ENCODE measurements at regions not wholly inside any gene's neighbourhood (a gene's known extent, or its start where the extent isn't known, plus 50 kb on each side); places are given as distances from the start of the nearest gene placed in this dataset.
"Not testable (repeated sequence)": the region's sequence is repeated elsewhere in the genome, so short reads cannot be mapped to it uniquely, and the experiment has no call there.

DNA sequence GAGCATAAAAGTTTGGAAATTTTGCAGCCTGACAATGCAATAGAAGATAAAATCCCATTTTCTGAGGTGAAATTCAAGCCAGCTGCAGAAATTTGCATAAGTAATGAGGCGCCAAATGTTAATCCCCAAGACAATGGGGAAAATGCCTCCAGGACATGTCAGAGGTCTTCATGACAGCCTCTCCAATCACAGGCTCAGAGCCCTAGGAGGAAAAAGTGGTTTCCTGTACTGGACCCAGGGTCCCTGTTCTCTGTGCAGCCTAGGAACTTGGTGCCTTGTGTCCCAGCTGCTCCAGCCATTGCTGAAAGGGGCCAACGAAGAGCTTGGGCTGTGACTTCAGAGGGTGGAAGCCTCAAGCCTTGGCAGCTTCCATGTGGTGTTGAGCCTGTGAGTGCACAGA lies 1218.1 kb downstream of the GALC start:
- Histone ChIP-seq H3K27me3 (replicated peaks) (no peaks in the 10 kb centered on the region), H3K36me3 (replicated peaks) (no peaks in the 10 kb centered on the region), H3K27ac (no peak overlapping the region), H3K4me3 (ENCODE audit: low read depth, low read length) (no peak overlapping the region)
- TF ChIP-seq, protein P1, sequence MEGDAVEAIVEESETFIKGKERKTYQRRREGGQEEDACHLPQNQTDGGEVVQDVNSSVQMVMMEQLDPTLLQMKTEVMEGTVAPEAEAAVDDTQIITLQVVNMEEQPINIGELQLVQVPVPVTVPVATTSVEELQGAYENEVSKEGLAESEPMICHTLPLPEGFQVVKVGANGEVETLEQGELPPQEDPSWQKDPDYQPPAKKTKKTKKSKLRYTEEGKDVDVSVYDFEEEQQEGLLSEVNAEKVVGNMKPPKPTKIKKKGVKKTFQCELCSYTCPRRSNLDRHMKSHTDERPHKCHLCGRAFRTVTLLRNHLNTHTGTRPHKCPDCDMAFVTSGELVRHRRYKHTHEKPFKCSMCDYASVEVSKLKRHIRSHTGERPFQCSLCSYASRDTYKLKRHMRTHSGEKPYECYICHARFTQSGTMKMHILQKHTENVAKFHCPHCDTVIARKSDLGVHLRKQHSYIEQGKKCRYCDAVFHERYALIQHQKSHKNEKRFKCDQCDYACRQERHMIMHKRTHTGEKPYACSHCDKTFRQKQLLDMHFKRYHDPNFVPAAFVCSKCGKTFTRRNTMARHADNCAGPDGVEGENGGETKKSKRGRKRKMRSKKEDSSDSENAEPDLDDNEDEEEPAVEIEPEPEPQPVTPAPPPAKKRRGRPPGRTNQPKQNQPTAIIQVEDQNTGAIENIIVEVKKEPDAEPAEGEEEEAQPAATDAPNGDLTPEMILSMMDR (IDR thresholded peaks at IDR 0.05; ENCODE audit: low read depth, low read length, missing control alignments) = no peak
- DNase-seq = no peak
- in situ Hi-C loops (cut with HindIII; ENCODE audit: low pct_ligation_motif_present, low sequenced_read_pairs) = no loop called here

DNA sequence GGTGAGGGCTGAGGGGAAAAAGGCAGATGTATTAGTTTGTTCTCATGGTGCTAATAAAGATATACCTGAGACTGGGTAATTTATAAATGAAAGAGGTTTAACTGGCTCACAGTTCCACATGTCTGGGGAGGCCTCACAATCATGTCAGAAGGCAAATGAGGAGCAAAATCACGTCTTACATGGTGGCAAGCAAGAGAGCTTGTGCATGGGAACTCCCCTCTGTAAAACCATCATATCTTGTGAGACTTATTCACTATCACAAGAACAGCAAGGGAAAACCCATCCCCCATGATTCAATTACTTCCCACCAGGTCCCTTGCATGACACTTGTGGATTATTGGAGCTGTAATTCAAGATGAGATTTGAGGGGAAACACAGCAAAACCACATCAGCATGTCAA lies 1220.9 kb downstream of the GALC start:
- Histone ChIP-seq H3K27ac (no peak overlapping the region), H3K4me3 (ENCODE audit: low read depth, low read length) (no peak overlapping the region), H3K27me3 (replicated peaks) (no peaks in the 10 kb centered on the region), H3K36me3 (replicated peaks) (no peaks in the 10 kb centered on the region)
- in situ Hi-C loops (cut with HindIII; ENCODE audit: low pct_ligation_motif_present, low sequenced_read_pairs) = no loop called here
- TF ChIP-seq, protein P1 (IDR thresholded peaks at IDR 0.05; ENCODE audit: low read depth, low read length, missing control alignments) = no peak
- DNase-seq = no peak

DNA sequence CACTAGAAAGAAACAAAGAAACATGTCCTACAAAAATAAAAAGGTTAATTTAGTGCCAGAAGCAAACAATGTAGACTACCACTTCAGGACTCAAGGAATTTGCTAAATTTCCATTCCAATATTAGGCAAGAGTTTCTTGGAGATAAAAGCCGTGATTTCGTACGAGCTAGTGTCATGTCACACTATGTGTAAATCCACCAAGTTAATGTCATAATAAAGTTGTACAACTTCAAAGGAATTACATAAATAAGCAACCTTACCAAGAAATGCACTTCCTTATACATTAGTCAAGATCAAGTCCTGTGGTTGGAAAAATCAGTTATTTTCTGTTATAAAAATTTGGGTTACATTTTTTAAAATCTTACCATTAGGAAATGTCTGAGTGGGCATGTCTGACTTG lies 1222.8 kb downstream of the GALC start:
- H3K27me3 ChIP-seq (replicated peaks) = no peaks in the 10 kb centered on the region
- no peaks in the 10 kb centered on the region for H3K36me3 ChIP-seq (replicated peaks)
- no peak overlapping the region for H3K4me3 ChIP-seq (ENCODE audit: low read depth, low read length)
- TF ChIP-seq, protein P1 (IDR thresholded peaks at IDR 0.05; ENCODE audit: low read depth, low read length, missing control alignments) = no peak
- no peak overlapping the region for H3K27ac ChIP-seq
- in situ Hi-C loops (cut with HindIII; ENCODE audit: low pct_ligation_motif_present, low sequenced_read_pairs) = no loop called here
- no peak for DNase-seq

DNA sequence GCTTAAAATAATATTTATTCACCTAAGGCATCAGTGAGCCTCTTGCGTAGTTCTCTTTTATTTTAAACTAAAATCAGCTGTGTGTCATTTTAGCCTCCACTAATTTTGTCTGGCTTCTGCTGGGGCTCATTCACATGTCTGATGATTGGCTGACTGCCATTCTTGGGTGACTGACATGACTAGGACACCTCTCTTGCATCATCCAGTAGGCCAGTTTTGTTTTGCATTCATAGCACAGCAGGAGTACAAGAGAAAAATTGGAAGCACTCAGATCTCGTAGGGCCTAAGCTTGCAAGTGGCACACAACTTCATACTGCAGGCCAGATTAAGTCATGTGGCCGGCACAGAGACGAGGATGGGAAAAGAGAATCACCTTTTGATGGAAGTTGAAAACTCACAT lies 1226.5 kb downstream of the GALC start:
- no peaks in the 10 kb centered on the region for H3K36me3 ChIP-seq (replicated peaks)
- H3K27ac ChIP-seq = no peak overlapping the region
- in situ Hi-C loops (cut with HindIII; ENCODE audit: low pct_ligation_motif_present, low sequenced_read_pairs) = no loop called here
- TF ChIP-seq, protein P1 (IDR thresholded peaks at IDR 0.05; ENCODE audit: low read depth, low read length, missing control alignments) = no peak
- H3K27me3 ChIP-seq (replicated peaks) = no peaks in the 10 kb centered on the region
- no peak overlapping the region for H3K4me3 ChIP-seq (ENCODE audit: low read depth, low read length)
- DNase-seq = no peak

DNA sequence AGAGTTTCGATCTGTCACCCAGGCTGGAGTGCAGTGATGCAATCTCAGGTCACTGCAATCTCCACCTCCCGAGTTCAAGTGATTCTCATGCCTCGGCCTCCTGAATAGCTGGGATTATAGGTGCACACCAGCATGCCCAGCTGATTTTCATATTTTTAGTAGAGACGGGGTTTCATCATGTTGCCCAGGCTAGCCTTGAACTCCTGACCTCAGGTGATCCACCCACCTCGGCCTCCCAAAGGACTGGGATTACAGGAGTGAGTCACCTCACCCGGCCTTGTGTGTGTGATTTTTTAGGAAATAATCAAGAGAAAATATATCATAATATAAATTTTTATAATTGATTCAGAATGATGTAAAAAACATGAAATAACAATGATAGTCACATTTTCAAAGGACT lies 1231.4 kb downstream of the GALC start:
- TF ChIP-seq, protein P1 (IDR thresholded peaks at IDR 0.05; ENCODE audit: low read depth, low read length, missing control alignments) = no peak
- DNase-seq = no peak
- in situ Hi-C loops (cut with HindIII; ENCODE audit: low pct_ligation_motif_present, low sequenced_read_pairs) = no loop called here
- no peaks in the 10 kb centered on the region for H3K36me3 ChIP-seq (replicated peaks)
- no peak overlapping the region for H3K27ac ChIP-seq
- no peak overlapping the region for H3K4me3 ChIP-seq (ENCODE audit: low read depth, low read length)
- no peaks in the 10 kb centered on the region for H3K27me3 ChIP-seq (replicated peaks)

DNA sequence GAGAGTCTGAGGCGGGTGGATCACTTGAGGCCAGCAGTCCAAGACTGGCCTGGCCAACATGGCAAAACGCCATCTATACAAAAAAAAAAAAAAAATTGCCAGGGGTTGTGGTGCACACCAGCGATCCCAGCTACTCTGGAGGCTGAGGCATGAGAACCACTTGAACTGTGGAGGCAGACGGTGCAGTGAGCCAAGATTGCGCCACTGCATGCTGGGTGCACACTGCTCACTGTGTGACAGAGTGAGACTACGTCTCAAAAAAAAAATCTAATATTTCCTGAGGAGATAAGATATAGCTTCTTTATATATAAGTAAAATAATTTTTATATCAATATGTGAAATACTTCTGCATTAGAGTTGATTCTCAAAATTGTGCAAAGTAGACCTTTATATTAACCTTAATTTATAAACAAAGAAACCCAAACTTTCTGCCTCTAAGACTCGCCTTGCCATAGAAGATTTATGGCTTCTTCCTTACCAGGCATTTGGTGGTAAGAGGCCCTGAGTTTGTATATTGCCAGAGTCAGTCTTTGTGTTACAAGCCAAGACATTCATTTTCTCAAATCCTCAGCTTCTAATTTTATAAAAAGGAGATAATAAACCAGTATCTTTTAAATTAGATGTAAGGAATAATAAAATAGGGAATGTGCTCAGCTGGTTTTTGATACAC lies 1226.7 kb downstream of the FLRT2 start:
- no peak overlapping the region for H3K4me3 ChIP-seq (ENCODE audit: low read depth, low read length)
- TF ChIP-seq, protein P1 (IDR thresholded peaks at IDR 0.05; ENCODE audit: low read depth, low read length, missing control alignments) = no peak
- in situ Hi-C loops (cut with HindIII; ENCODE audit: low pct_ligation_motif_present, low sequenced_read_pairs) = no loop called here
- H3K27ac ChIP-seq = no peak overlapping the region
- no peak for DNase-seq
- H3K36me3 ChIP-seq (replicated peaks) = no peaks in the 10 kb centered on the region
- no peaks in the 10 kb centered on the region for H3K27me3 ChIP-seq (replicated peaks)

DNA sequence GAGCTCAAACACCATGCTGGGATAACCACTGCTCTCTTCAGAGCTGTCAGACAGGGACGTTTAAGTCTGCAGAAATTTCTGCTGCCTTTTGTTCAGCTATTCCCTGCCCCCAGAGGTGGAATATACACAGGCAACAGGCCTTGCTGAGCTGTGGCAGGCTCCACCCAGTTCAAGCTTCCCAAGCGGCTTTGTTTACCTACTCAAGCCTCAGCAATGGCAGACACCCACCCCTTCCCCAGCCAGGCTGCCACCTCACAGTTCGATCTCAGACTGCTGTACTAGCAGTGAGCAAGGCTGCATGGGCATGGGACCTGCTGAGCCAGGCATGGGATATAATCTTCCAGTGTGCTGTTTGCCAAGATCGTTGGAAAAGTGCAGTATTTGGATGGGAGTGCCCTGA lies 1220.5 kb downstream of the FLRT2 start:
- H3K27me3 ChIP-seq (replicated peaks); DNase-seq; H3K4me3 ChIP-seq (ENCODE audit: low read depth, low read length); H3K36me3 ChIP-seq (replicated peaks); in situ Hi-C loops (cut with HindIII; ENCODE audit: low pct_ligation_motif_present, low sequenced_read_pairs); H3K27ac ChIP-seq: not testable (repeated sequence)
